CD4-positive, alpha-beta T cell treated with Interleukin-4 for 1 hour (primary cell): ENCODE measurements at regions not wholly inside any gene's neighbourhood (a gene's known extent, or its start where the extent isn't known, plus 50 kb on each side); places are given as distances from the start of the nearest gene placed in this dataset.

Source experiments
- DNase-seq, 2 donors: peaks; one replicate each; pipeline ENCODE4 v3.0.0-alpha.2; 2020 to 2022

DNA sequence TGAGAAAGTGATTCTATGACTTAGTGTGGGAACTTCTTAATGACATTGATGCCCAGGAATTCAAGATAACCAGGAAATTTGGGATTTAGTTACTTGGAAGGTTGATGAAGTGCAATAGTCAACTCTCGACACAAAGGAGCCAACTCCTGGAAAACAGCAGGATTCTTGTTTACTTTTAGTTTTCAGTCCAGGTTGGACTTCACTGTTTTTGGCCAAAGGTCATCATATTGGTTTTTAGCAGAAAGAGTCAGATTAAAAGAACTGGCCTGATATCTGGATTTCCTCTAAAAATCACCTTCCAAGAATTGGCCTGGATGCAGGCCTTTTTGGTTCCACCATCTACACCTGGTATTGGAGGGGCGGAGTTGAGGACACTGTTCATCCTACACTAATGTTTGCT is 60.1 kb upstream of the SALL1 start:
- DNase-seq: no peak

DNA sequence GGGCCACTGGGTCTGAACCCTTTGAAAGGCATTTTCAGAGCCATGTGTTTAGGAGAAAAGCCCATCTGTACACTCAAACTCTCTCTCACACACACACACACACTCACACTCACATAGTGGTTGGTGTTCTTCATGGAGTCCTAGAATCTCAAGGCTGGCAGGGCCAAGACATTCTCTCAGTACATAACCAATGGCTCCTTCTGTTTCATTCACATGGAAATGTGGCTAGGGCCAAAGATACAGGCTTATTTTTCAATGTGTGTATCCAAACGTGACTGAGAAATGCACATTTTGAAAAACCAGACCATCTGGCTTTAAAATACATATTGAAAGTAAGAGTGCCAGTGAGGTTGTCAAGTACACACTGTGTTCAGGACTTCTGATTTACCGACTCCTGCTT is 59.0 kb upstream of the SALL1 start:
- no peak for DNase-seq

DNA sequence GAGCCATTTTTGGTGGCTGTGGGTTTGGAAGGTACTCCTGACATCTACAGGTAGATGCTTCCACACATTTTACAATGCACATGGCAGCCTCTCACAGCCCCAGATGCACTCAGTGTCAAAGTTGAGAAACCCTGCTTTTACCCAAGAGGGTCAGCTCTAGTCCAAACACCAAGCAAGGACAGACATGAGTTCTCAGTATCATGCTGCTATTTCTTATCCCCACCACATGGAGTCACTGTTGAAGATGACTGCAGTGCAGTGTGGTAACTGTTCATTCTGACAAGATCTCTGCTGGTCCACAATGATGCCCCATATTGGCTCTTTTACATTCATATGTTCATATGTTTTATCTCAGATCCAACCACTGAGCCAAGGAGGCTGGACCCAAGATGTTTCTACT is 50.5 kb upstream of the SALL1 start:
- DNase-seq: no peak
